Natural killer cell (primary cell): ENCODE measurements at regions not wholly inside any gene's neighbourhood (a gene's known extent, or its start where the extent isn't known, plus 50 kb on each side); places are given as distances from the start of the nearest gene placed in this dataset.

ENCODE experiments used
- ATAC-seq, 3 donors: fragments of 150-1000 bp in 2 of 3; fragments of 200-7000 bp in 1 of 3; cut with Tn5 transposase; 1 replicate in 1 of 3; 2 replicates in 2 of 3; pipeline ENCODE4 v1.10.0; 2021; ENCODE audit warnings: mild to moderate bottlenecking in 2 of 3, moderate library complexity in 2 of 3
- DNase-seq, 2 donors: peaks; one replicate each; pipeline versions ENCODE4 v3.0.0 to v3.0.0-alpha.2; 2013 to 2021; ENCODE audit warnings: mixed read lengths in 1 of 2
- H3K27ac ChIP-seq: one replicate; pipeline ENCODE4 v1.5.1; 2013; ENCODE audit warnings: mild to moderate bottlenecking, low read length
- H3K27me3 ChIP-seq: one replicate; pipeline ENCODE4 v1.6.1; 2013; ENCODE audit warnings: low read length; ENCODE audit not compliant: control insufficient read depth, insufficient read depth
- H3K36me3 ChIP-seq: one replicate; pipeline ENCODE4 v1.6.1; 2013; ENCODE audit warnings: low read length; ENCODE audit not compliant: control insufficient read depth, insufficient read depth
- H3K4me1 ChIP-seq: one replicate; pipeline ENCODE4 v1.6.1; 2013; ENCODE audit warnings: low read length; ENCODE audit not compliant: control insufficient read depth, insufficient read depth
- H3K4me3 ChIP-seq: one replicate; pipeline ENCODE4 v1.5.1; 2013; ENCODE audit warnings: low read length
- H3K9me3 ChIP-seq: one replicate; pipeline ENCODE4 v1.6.1; 2013; ENCODE audit warnings: low read length; ENCODE audit not compliant: control insufficient read depth, insufficient read depth
- H3K27ac Mint-ChIP-seq, 2 donors: one replicate each; pipeline ENCODE4 v1.8.0; 2022; ENCODE audit warnings: mild to moderate bottlenecking in 2 of 2, mixed read lengths in 2 of 2, moderate library complexity in 1 of 2
- H3K27me3 Mint-ChIP-seq, 2 donors: one replicate each; pipeline ENCODE4 v1.8.0; 2022; ENCODE audit warnings: low read depth in 2 of 2, mixed read lengths in 2 of 2
- H3K36me3 Mint-ChIP-seq: one replicate; pipeline ENCODE4 v1.8.0; 2022; ENCODE audit warnings: mixed read lengths
- H3K4me1 Mint-ChIP-seq, 2 donors: one replicate each; pipeline ENCODE4 v1.8.0; 2022; ENCODE audit warnings: mixed read lengths in 2 of 2
- H3K4me3 Mint-ChIP-seq: one replicate; pipeline ENCODE4 v1.8.0; 2022; ENCODE audit warnings: mild to moderate bottlenecking, moderate library complexity, mixed read lengths
- H3K9me3 Mint-ChIP-seq, 2 donors: one replicate each; pipeline ENCODE4 v1.8.0; 2022; ENCODE audit warnings: mixed read lengths in 2 of 2
- WGBS: methylation state at CpG from one replicate; pipeline ENCODE4 v1.1.7; 2013; ENCODE audit warnings: missing lambda C conversion rate; ENCODE audit not compliant: insufficient coverage; 5-methylcytosine and 5-hydroxymethylcytosine counted together
- intact Hi-C: fragments of 100-400 bp; cut with micrococcal nuclease; formaldehyde crosslinking; loops from one replicate; pipeline ENCODE4 v1.14.2; 2022
- TF ChIP-seq, protein P1 (sequence below): fragments of 200-600 bp; IDR thresholded peaks from one replicate; pipeline ENCODE4 v1.8.0; 2022; ENCODE audit warnings: antibody characterized with exemption

DNA sequence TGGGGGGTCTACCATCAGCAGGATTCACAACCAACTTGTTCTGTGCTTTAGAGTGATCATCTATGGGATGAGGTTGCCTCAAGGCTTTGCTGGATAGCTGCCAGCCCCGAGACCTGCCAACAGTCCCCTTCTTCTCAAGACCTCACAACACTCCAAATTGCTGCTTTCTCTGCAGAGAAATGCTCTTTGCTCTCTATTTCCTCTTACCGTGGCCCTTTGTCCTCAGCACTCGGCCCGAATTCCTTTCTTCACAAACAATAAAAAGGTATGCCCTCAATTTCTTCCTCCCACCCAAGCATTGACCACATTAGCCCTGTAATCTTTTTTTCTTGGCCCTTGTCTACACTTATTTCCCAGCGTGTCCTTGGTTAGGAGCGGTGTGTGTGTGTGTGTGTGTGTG is 147.4 kb upstream of the SNX19 start:
- Mint-ChIP-seq H3K9me3 (no peaks in the 10 kb centered on the region), H3K27ac (no peak overlapping the region), H3K4me1 (no peaks in the 10 kb centered on the region), H3K36me3 (no peaks in the 10 kb centered on the region), H3K27me3 (peaks cover 1 to 15% of the 10 kb centered on the region in 2 donors), H3K4me3 (no peak overlapping the region)
- no peaks in the 10 kb centered on the region for H3K4me1 ChIP-seq
- no peaks in the 10 kb centered on the region for H3K27me3 ChIP-seq
- H3K4me3 ChIP-seq = no peak overlapping the region
- no peak for ATAC-seq
- no peak overlapping the region for H3K27ac ChIP-seq
- H3K36me3 ChIP-seq = no peaks in the 10 kb centered on the region
- TF ChIP-seq, protein P1, sequence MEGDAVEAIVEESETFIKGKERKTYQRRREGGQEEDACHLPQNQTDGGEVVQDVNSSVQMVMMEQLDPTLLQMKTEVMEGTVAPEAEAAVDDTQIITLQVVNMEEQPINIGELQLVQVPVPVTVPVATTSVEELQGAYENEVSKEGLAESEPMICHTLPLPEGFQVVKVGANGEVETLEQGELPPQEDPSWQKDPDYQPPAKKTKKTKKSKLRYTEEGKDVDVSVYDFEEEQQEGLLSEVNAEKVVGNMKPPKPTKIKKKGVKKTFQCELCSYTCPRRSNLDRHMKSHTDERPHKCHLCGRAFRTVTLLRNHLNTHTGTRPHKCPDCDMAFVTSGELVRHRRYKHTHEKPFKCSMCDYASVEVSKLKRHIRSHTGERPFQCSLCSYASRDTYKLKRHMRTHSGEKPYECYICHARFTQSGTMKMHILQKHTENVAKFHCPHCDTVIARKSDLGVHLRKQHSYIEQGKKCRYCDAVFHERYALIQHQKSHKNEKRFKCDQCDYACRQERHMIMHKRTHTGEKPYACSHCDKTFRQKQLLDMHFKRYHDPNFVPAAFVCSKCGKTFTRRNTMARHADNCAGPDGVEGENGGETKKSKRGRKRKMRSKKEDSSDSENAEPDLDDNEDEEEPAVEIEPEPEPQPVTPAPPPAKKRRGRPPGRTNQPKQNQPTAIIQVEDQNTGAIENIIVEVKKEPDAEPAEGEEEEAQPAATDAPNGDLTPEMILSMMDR = no peak
- no peak for DNase-seq
- 62% methylated on average over 5 of the region's 6 CpGs for WGBS
- H3K9me3 ChIP-seq = no peaks in the 10 kb centered on the region
- intact Hi-C loops = no loop called here

DNA sequence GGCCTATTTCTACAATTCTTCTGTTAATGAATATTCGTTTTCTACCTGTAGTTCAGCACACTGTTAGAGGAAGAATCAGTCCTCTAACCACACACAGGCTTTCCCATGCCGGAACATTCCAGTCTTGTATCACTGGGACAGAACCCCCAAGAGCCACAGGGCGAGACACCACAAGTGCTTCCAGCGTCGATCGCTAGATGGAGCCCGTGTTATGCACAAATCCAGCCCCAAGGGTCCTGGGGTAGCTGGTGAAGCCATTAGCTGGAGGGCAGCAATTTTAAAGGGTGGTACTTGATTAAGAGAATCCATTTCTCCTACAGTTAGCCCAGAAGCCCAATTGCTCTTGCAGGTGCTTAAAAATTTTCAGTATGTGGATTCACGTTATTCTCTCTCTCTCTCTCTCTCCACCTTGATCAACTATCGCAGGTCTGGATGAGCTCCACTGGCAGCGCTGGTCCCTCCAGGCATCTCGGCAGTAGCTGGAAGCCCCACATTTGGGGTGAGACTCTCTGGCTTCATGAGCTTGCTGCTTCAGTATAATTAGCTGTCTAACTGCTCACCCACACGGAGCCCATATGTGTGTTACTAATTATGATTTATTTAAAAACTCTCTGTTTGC is 148.2 kb upstream of the SNX19 start:
- Histone ChIP-seq H3K27ac (no peak overlapping the region), H3K4me3 (no peak overlapping the region), H3K9me3 (no peaks in the 10 kb centered on the region), H3K27me3 (no peaks in the 10 kb centered on the region), H3K36me3 (no peaks in the 10 kb centered on the region), H3K4me1 (no peaks in the 10 kb centered on the region)
- TF ChIP-seq, protein P1 = no peak
- DNase-seq = peak in 1 of 2 donors; percentile 5
- Mint-ChIP-seq H3K36me3 (no peaks in the 10 kb centered on the region), H3K4me3 (no peak overlapping the region), H3K4me1 (no peaks in the 10 kb centered on the region), H3K27me3 (peaks cover 0 to 12% of the 10 kb centered on the region in 2 donors), H3K27ac (no peak overlapping the region), H3K9me3 (no peaks in the 10 kb centered on the region)
- ATAC-seq = no peak
- intact Hi-C loops = no loop called here
- WGBS = 31% methylated on average over 11 of the region's 12 CpGs

DNA sequence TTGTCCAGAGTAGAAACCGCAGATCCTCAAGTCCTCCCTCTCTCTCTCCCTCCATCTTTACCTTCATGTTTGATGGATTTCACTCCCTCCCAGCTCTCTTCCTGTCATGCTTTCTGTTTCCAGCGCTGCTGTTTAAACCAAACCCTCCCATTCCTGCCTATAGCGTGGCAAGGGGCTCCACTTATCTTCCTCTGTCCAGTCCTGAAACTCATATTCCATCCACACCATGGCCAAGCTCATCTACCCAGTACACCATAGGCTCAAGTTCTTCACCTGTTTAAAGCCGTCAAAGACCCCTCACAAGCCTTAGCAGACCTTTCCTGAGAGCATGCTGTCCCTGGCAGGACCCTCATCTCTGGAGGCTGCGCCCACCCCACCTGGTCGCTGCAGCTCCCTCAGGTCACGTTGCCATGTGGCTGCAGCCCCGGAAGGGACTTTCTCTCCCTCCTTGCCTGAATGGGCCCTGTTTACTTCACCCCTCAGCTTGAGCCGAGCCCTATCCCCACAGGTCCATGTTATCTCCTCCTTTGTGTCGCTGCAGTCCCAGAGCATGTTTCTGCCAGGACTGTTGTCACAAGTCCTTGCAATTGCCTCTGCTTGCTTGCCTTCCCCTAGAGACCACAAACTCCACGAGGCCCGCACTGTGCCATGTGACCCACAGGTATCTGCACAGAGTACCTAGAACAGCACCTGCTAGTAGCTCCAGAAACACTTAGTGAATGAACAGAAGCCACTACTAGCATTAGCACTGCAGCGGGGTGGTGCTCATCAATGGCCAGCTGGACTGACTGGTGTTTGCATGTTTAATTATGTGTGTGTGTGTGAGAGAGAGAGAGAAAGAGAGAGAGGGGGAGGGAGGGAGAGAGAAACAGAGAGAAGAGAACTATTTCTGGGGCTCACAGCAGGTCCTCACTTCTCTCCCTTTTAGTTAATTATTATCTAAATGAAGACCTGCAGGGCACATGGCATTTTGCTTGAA is 149.4 kb upstream of the SNX19 start:
- H3K4me3 ChIP-seq = no peak overlapping the region
- H3K4me3 Mint-ChIP-seq = no peak overlapping the region
- H3K36me3 ChIP-seq = no peaks in the 10 kb centered on the region
- H3K27ac ChIP-seq = no peak overlapping the region
- no peak for ATAC-seq
- H3K36me3 Mint-ChIP-seq = no peaks in the 10 kb centered on the region
- H3K27me3 ChIP-seq = no peaks in the 10 kb centered on the region
- no peaks in the 10 kb centered on the region for H3K4me1 ChIP-seq
- DNase-seq = no peak
- H3K27ac Mint-ChIP-seq = no peak overlapping the region
- WGBS = 75% methylated on average over 13 of the region's 13 CpGs
- no peaks in the 10 kb centered on the region for H3K4me1 Mint-ChIP-seq
- no peaks in the 10 kb centered on the region for H3K9me3 Mint-ChIP-seq
- TF ChIP-seq, protein P1 = no peak
- no peaks in the 10 kb centered on the region for H3K9me3 ChIP-seq
- peaks cover 0 to 10% of the 10 kb centered on the region in 2 donors for H3K27me3 Mint-ChIP-seq
- intact Hi-C loops = no loop called here
